GM12878 (cell line): ENCODE measurements at regions not wholly inside any gene's neighbourhood (a gene's known extent, or its start where the extent isn't known, plus 50 kb on each side); places are given as distances from the start of the nearest gene placed in this dataset.

Source experiments
- CTCF ChIP-seq, 3 experiments: IDR thresholded peaks in 2 of 3; conservative IDR thresholded peaks in 1 of 3; 2 replicates each; pipeline ENCODE4 v1.5.1; 2011; ENCODE audit warnings: low read depth in 3 of 3, low read length in 3 of 3, mild to moderate bottlenecking in 3 of 3, control low read depth in 2 of 3, moderate library complexity in 2 of 3, inconsistent platforms in 1 of 3, mixed read lengths in 1 of 3; ENCODE audit not compliant: control insufficient read depth in 2 of 3, insufficient read depth in 1 of 3; ENCODE audit errors: extremely low read depth in 1 of 3
- GABPA ChIP-seq: IDR thresholded peaks from 2 replicates; pipeline ENCODE4 v1.6.1; 2014; ENCODE audit warnings: antibody characterized with exemption, low read depth, mild to moderate bottlenecking, inconsistent platforms
- NFIC ChIP-seq: IDR thresholded peaks from 2 replicates; pipeline ENCODE4 v1.6.1; 2012; ENCODE audit warnings: low read depth, mild to moderate bottlenecking, inconsistent platforms, low read length, moderate library complexity
- NR2C2 ChIP-seq: IDR thresholded peaks from 2 replicates; pipeline ENCODE4 v1.6.1; 2011; ENCODE audit warnings: borderline replicate concordance, low read depth; ENCODE audit not compliant: control insufficient read depth, insufficient read length
- POLR2A ChIP-seq: IDR thresholded peaks from 2 replicates; pipeline ENCODE4 v1.6.1; 2011; ENCODE audit warnings: low read depth, mild to moderate bottlenecking, low read length
- ZZZ3 ChIP-seq: IDR thresholded peaks from 2 replicates; pipeline ENCODE4 v1.6.1; 2011; ENCODE audit warnings: low read depth; ENCODE audit not compliant: control insufficient read depth, insufficient read length

- no peak for TF ChIP-seq ZZZ3
- no peak for TF ChIP-seq CTCF (IDR thresholded peaks at IDR 0.05 in 2 of 3, conservative IDR thresholded peaks at IDR 0.05 in 1 of 3; ENCODE audit: control insufficient read depth in 2 of 3, extremely low read depth in 1 of 3, insufficient read depth in 1 of 3, low read depth in 3 of 3, low read length in 3 of 3)
- TF ChIP-seq NFIC, result no peak
- TF ChIP-seq GABPA, result no peak
- no peak for TF ChIP-seq NR2C2
- no peak for TF ChIP-seq POLR2A
These were observed 487.3 kb upstream of the EPHA5 start for GRCh38 chr4:66157594-66157993.
